NOMO-1 treated with dmso at 0.1 percent for 144 hours (cell line): ENCODE measurements at regions not wholly inside any gene's neighbourhood (a gene's known extent, or its start where the extent isn't known, plus 50 kb on each side); places are given as distances from the start of the nearest gene placed in this dataset.

Experiments used
- DNase-seq: peaks from one replicate; lab custom pipeline; 2025; ENCODE audit not compliant: unreplicated experiment; lab: John Stamatoyannopoulos, UW

GRCh38 chr1:105686026-105686425 lies 1370.4 kb upstream of the PRMT6 start:
- DNase-seq = no peak

GRCh38 chr1:105686874-105687690 lies 1369.4 kb upstream of the PRMT6 start:
- DNase-seq = no peak

- no peak for DNase-seq
Observed at GRCh38 chr1:105700723-105701122, 1355.8 kb upstream of the PRMT6 start.

- DNase-seq = no peak
Observed at GRCh38 chr1:105724286-105724685, 1332.2 kb upstream of the PRMT6 start.

GRCh38 chr1:105730701-105731100 lies 1325.8 kb upstream of the PRMT6 start:
- no peak for DNase-seq

- no peak for DNase-seq
Observed at GRCh38 chr1:105736349-105736748, 1320.1 kb upstream of the PRMT6 start.

GRCh38 chr1:105779727-105780126 lies 1276.7 kb upstream of the PRMT6 start:
- DNase-seq = no peak

GRCh38 chr1:105785021-105785420 lies 1271.5 kb upstream of the PRMT6 start:
- DNase-seq = no peak

- DNase-seq = no peak
Observed at GRCh38 chr1:105793536-105794146, 1262.8 kb upstream of the PRMT6 start.

GRCh38 chr1:105795741-105796140 lies 1260.7 kb upstream of the PRMT6 start:
- no peak for DNase-seq

- no peak for DNase-seq
Observed at GRCh38 chr1:105830571-105831146, 1225.8 kb upstream of the PRMT6 start.

- no peak for DNase-seq
Observed at GRCh38 chr1:105838071-105838470, 1218.4 kb upstream of the PRMT6 start.

- no peak for DNase-seq
Observed at GRCh38 chr1:105865546-105865945, 1190.9 kb upstream of the PRMT6 start.

- no peak for DNase-seq
Observed at GRCh38 chr1:105872817-105873216, 1183.7 kb upstream of the PRMT6 start.

- no peak for DNase-seq
Observed at GRCh38 chr1:105874621-105875020, 1181.9 kb upstream of the PRMT6 start.

GRCh38 chr1:105886309-105886708 lies 1170.2 kb upstream of the PRMT6 start:
- no peak for DNase-seq

GRCh38 chr1:105891308-105891707 lies 1165.2 kb upstream of the PRMT6 start:
- DNase-seq = no peak

- no peak for DNase-seq
Observed at GRCh38 chr1:105894006-105894405, 1162.5 kb upstream of the PRMT6 start.

GRCh38 chr1:105909811-105910210 lies 1146.7 kb upstream of the PRMT6 start:
- no peak for DNase-seq

- DNase-seq = no peak
Observed at GRCh38 chr1:105914403-105914802, 1142.1 kb upstream of the PRMT6 start.

GRCh38 chr1:105934806-105935205 lies 1121.7 kb upstream of the PRMT6 start:
- DNase-seq = no peak

GRCh38 chr1:105964879-105965278 lies 1091.6 kb upstream of the PRMT6 start:
- no peak for DNase-seq
